ENCODE measurements at regions not wholly inside any gene's neighbourhood (a gene's known extent, or its start where the extent isn't known, plus 50 kb on each side); places are given as distances from the start of the nearest gene placed in this dataset.

GRCh38 chr5:68738236-68738635, 355.6 kb upstream of the SLC30A5 start:
- H3K4me1 Mint-ChIP-seq: no peaks in the 10 kb centered on the region
- Histone ChIP-seq H3K9me3 (ENCODE audit: control insufficient read depth, low read length) (no peaks in the 10 kb centered on the region), H3K4me1 (ENCODE audit: control insufficient read depth, insufficient read depth, low read length) (no peaks in the 10 kb centered on the region), H3K36me3 (ENCODE audit: control insufficient read depth, insufficient read depth, low read length) (no peaks in the 10 kb centered on the region), H3K27ac (ENCODE audit: low read depth, low read length) (no peak overlapping the region), H3K9ac (ENCODE audit: extremely low read depth, low read length, poor library complexity, severe bottlenecking) (no peak overlapping the region), H3K27me3 (ENCODE audit: control insufficient read depth, insufficient read depth, low read length, poor library complexity, severe bottlenecking) (no peaks in the 10 kb centered on the region), H3K4me3 (ENCODE audit: low read length) (no peak overlapping the region)
- whole genome bisulfite sequencing, 2 experiments (ENCODE audit: insufficient coverage in 1 of 2, insufficient read length in 1 of 2): 86 to 92% methylated on average over 3 to 9 of the region's 9 CpGs
- no peak for DNase-seq
- no peak overlapping the region for H3K4me3 Mint-ChIP-seq
- no peak overlapping the region for H3K27ac Mint-ChIP-seq
- no peaks in the 10 kb centered on the region for H3K27me3 Mint-ChIP-seq (ENCODE audit: insufficient read depth)
- H3K9me3 Mint-ChIP-seq: no peaks in the 10 kb centered on the region
- TF ChIP-seq CTCF (conservative IDR thresholded peaks at IDR 0.05): no peak
- H3K36me3 Mint-ChIP-seq (ENCODE audit: low read depth): no peaks in the 10 kb centered on the region

GRCh38 chr5:68738841-68739240, 355.0 kb upstream of the SLC30A5 start:
- no peak overlapping the region for H3K4me3 Mint-ChIP-seq
- TF ChIP-seq CTCF (conservative IDR thresholded peaks at IDR 0.05): no peak
- no peak overlapping the region for H3K4me3 ChIP-seq (ENCODE audit: low read length)
- no peaks in the 10 kb centered on the region for H3K4me1 Mint-ChIP-seq
- H3K4me1 ChIP-seq (ENCODE audit: control insufficient read depth, insufficient read depth, low read length): no peaks in the 10 kb centered on the region
- H3K27ac Mint-ChIP-seq: no peak overlapping the region
- H3K9me3 Mint-ChIP-seq: no peaks in the 10 kb centered on the region
- H3K27me3 ChIP-seq (ENCODE audit: control insufficient read depth, insufficient read depth, low read length, poor library complexity, severe bottlenecking): no peaks in the 10 kb centered on the region
- 90 to 100% methylated on average over 3 to 4 of the region's 4 CpGs for WGBS, 2 experiments (ENCODE audit: insufficient coverage in 1 of 2, insufficient read length in 1 of 2)
- no peaks in the 10 kb centered on the region for H3K36me3 ChIP-seq (ENCODE audit: control insufficient read depth, insufficient read depth, low read length)
- H3K36me3 Mint-ChIP-seq (ENCODE audit: low read depth): no peaks in the 10 kb centered on the region
- H3K9me3 ChIP-seq (ENCODE audit: control insufficient read depth, low read length): no peaks in the 10 kb centered on the region
- H3K27me3 Mint-ChIP-seq (ENCODE audit: insufficient read depth): no peaks in the 10 kb centered on the region
- no peak for DNase-seq
- H3K9ac ChIP-seq (ENCODE audit: extremely low read depth, low read length, poor library complexity, severe bottlenecking): no peak overlapping the region
- no peak overlapping the region for H3K27ac ChIP-seq (ENCODE audit: low read depth, low read length)

- Histone ChIP-seq H3K9me3 (ENCODE audit: control insufficient read depth, low read length) (no peaks in the 10 kb centered on the region), H3K36me3 (ENCODE audit: control insufficient read depth, insufficient read depth, low read length) (no peaks in the 10 kb centered on the region), H3K9ac (ENCODE audit: extremely low read depth, low read length, poor library complexity, severe bottlenecking) (no peak overlapping the region), H3K27ac (ENCODE audit: low read depth, low read length) (no peak overlapping the region), H3K27me3 (ENCODE audit: control insufficient read depth, insufficient read depth, low read length, poor library complexity, severe bottlenecking) (no peaks in the 10 kb centered on the region), H3K4me1 (ENCODE audit: control insufficient read depth, insufficient read depth, low read length) (no peaks in the 10 kb centered on the region), H3K4me3 (ENCODE audit: low read length) (no peak overlapping the region)
- no peaks in the 10 kb centered on the region for H3K27me3 Mint-ChIP-seq (ENCODE audit: insufficient read depth)
- no peak for TF ChIP-seq CTCF (conservative IDR thresholded peaks at IDR 0.05)
- no peak overlapping the region for H3K4me3 Mint-ChIP-seq
- whole genome bisulfite sequencing, 2 experiments (ENCODE audit: insufficient coverage in 1 of 2, insufficient read length in 1 of 2): 92 to 95% methylated on average over 2 to 5 of the region's 5 CpGs
- no peaks in the 10 kb centered on the region for H3K36me3 Mint-ChIP-seq (ENCODE audit: low read depth)
- DNase-seq: no peak
- no peaks in the 10 kb centered on the region for H3K4me1 Mint-ChIP-seq
- H3K27ac Mint-ChIP-seq: no peak overlapping the region
- no peaks in the 10 kb centered on the region for H3K9me3 Mint-ChIP-seq
Measured at GRCh38 chr5:68739752-68740151, 354.1 kb upstream of the SLC30A5 start.
